ENCODE measurements at regions not wholly inside any gene's neighbourhood (a gene's known extent, or its start where the extent isn't known, plus 50 kb on each side); places are given as distances from the start of the nearest gene placed in this dataset.

GRCh38 chr14:34228650-34228976, 233.4 kb downstream of the SPTSSA start:
- Mint-ChIP-seq H3K4me3 (ENCODE audit: low read depth) (no peak overlapping the region), H3K36me3 (ENCODE audit: insufficient read depth) (no peaks in the 10 kb centered on the region), H3K4me1 (ENCODE audit: low read depth) (peaks cover 5% of the 10 kb centered on the region), H3K9me3 (ENCODE audit: low read depth) (no peaks in the 10 kb centered on the region), H3K27me3 (peaks cover 21% of the 10 kb centered on the region), H3K27ac (no peak overlapping the region)
- TF ChIP-seq CTCF (IDR thresholded peaks at IDR 0.05; ENCODE audit: unreplicated experiment), result no peak
- no peak for DNase-seq (ENCODE audit: low spot score, unreplicated experiment)

- peak overlapping the region; percentile 7 for H3K27ac Mint-ChIP-seq
- peak; percentile 87 for TF ChIP-seq CTCF (IDR thresholded peaks at IDR 0.05; ENCODE audit: unreplicated experiment)
- peaks cover 9% of the 10 kb centered on the region for H3K4me1 Mint-ChIP-seq (ENCODE audit: low read depth)
- no peaks in the 10 kb centered on the region for H3K9me3 Mint-ChIP-seq (ENCODE audit: low read depth)
- peak; percentile 61 for DNase-seq (ENCODE audit: low spot score, unreplicated experiment)
- H3K27me3 Mint-ChIP-seq, result peaks cover 21% of the 10 kb centered on the region
- H3K4me3 Mint-ChIP-seq (ENCODE audit: low read depth), result no peak overlapping the region
- no peaks in the 10 kb centered on the region for H3K36me3 Mint-ChIP-seq (ENCODE audit: insufficient read depth)
These were observed 234.0 kb downstream of the SPTSSA start for GRCh38 chr14:34227834-34228649.

- TF ChIP-seq CTCF (IDR thresholded peaks at IDR 0.05; ENCODE audit: unreplicated experiment), result no peak
- no peak for DNase-seq (ENCODE audit: low spot score, unreplicated experiment)
- no peaks in the 10 kb centered on the region for H3K36me3 Mint-ChIP-seq (ENCODE audit: insufficient read depth)
- H3K4me1 Mint-ChIP-seq (ENCODE audit: low read depth), result peaks cover 19% of the 10 kb centered on the region
- no peaks in the 10 kb centered on the region for H3K9me3 Mint-ChIP-seq (ENCODE audit: low read depth)
- no peak overlapping the region for H3K4me3 Mint-ChIP-seq (ENCODE audit: low read depth)
- peaks cover 26% of the 10 kb centered on the region for H3K27me3 Mint-ChIP-seq
- H3K27ac Mint-ChIP-seq, result no peak overlapping the region
These were observed 237.8 kb downstream of the SPTSSA start for GRCh38 chr14:34224221-34224620.

- Mint-ChIP-seq H3K36me3 (ENCODE audit: insufficient read depth) (no peaks in the 10 kb centered on the region), H3K27me3 (peaks cover 26% of the 10 kb centered on the region), H3K9me3 (ENCODE audit: low read depth) (no peaks in the 10 kb centered on the region), H3K4me1 (ENCODE audit: low read depth) (peaks cover 19% of the 10 kb centered on the region), H3K27ac (peak overlapping the region; percentile 60), H3K4me3 (ENCODE audit: low read depth) (no peak overlapping the region)
- no peak for DNase-seq (ENCODE audit: low spot score, unreplicated experiment)
- no peak for TF ChIP-seq CTCF (IDR thresholded peaks at IDR 0.05; ENCODE audit: unreplicated experiment)
These were observed 238.5 kb downstream of the SPTSSA start for GRCh38 chr14:34223373-34224148.

- H3K27ac Mint-ChIP-seq, result peak overlapping the region; percentile 42
- TF ChIP-seq CTCF (IDR thresholded peaks at IDR 0.05; ENCODE audit: unreplicated experiment), result no peak
- DNase-seq (ENCODE audit: low spot score, unreplicated experiment), result no peak
- H3K27me3 Mint-ChIP-seq, result peaks cover 24% of the 10 kb centered on the region
- no peaks in the 10 kb centered on the region for H3K9me3 Mint-ChIP-seq (ENCODE audit: low read depth)
- H3K36me3 Mint-ChIP-seq (ENCODE audit: insufficient read depth), result no peaks in the 10 kb centered on the region
- peaks cover 17% of the 10 kb centered on the region for H3K4me1 Mint-ChIP-seq (ENCODE audit: low read depth)
- no peak overlapping the region for H3K4me3 Mint-ChIP-seq (ENCODE audit: low read depth)
These were observed 239.2 kb downstream of the SPTSSA start for GRCh38 chr14:34222867-34223266.
